ENCODE measurements at regions not wholly inside any gene's neighbourhood (a gene's known extent, or its start where the extent isn't known, plus 50 kb on each side); places are given as distances from the start of the nearest gene placed in this dataset.

DNA sequence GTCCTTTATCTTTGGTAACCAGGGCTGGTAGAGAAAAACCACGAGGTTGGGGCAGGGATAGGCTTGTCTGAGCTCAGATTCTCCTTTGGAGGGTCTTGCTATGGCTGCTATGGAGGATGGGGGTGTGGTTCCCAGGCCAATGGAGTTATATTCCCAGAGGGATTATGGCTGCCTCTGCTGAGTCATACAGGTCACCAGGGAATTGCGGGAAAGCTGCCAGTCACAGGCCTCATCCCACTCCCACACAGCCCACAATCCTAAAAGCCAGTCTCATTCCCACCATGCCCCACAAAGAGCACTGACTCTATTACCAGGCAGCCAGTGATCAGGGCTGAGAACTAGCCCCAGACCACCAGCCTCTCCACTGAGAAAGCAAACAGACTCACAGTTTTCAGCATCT lies 316.6 kb upstream of the TMEM229A start:
- no peak for TF ChIP-seq POLR2A (IDR thresholded peaks at IDR 0.05)
- TF ChIP-seq, protein P1, sequence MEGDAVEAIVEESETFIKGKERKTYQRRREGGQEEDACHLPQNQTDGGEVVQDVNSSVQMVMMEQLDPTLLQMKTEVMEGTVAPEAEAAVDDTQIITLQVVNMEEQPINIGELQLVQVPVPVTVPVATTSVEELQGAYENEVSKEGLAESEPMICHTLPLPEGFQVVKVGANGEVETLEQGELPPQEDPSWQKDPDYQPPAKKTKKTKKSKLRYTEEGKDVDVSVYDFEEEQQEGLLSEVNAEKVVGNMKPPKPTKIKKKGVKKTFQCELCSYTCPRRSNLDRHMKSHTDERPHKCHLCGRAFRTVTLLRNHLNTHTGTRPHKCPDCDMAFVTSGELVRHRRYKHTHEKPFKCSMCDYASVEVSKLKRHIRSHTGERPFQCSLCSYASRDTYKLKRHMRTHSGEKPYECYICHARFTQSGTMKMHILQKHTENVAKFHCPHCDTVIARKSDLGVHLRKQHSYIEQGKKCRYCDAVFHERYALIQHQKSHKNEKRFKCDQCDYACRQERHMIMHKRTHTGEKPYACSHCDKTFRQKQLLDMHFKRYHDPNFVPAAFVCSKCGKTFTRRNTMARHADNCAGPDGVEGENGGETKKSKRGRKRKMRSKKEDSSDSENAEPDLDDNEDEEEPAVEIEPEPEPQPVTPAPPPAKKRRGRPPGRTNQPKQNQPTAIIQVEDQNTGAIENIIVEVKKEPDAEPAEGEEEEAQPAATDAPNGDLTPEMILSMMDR (IDR thresholded peaks at IDR 0.05), result no peak

All from lower leg skin (tissue), 3 donors.